ENCODE measurements at regions not wholly inside any gene's neighbourhood (a gene's known extent, or its start where the extent isn't known, plus 50 kb on each side); places are given as distances from the start of the nearest gene placed in this dataset.

DNA sequence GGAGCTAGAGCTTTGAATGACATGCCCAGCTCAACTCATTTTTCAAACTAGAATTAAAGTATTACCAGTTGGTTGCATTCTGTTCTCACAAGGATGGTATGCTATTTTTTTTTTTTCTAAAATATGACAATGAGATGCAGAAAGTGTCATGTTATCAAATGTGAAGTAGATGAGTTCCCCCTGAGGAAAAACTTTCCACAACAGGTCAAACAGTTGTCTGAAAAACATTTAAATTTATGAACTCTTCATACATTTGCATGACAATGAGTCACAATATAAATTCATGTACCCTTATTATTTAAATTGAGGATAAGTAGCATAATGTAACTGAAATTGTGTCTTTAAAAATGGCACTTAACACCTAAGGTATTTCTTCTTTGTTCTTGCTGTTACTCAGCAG is 1720.5 kb upstream of the NUDT12 start:
- DNase-seq: no peak
- H3K4me1 ChIP-seq (ENCODE audit: insufficient read depth, low read length): no peaks in the 10 kb centered on the region
- no peaks in the 10 kb centered on the region for H3K27me3 ChIP-seq (ENCODE audit: insufficient read depth, low read length, poor library complexity, severe bottlenecking)
- Mint-ChIP-seq H3K4me1 (no peaks in the 10 kb centered on the region), H3K9me3 (peaks cover 0 to 31% (median 4%) of the 10 kb centered on the region in 5 donors), H3K36me3 (no peaks in the 10 kb centered on the region), H3K27me3 (no peaks in the 10 kb centered on the region), H3K4me3 (no peak overlapping the region), H3K27ac (no peak overlapping the region)
- POLR2A ChIA-PET: no interaction called here
- H3K36me3 ChIP-seq (ENCODE audit: insufficient read depth, low read length): no peaks in the 10 kb centered on the region
- no peak overlapping the region for H3K4me3 ChIP-seq (ENCODE audit: low read length)
- CTCF ChIA-PET: no interaction called here
- H3K9me3 ChIP-seq (ENCODE audit: low read length): no peaks in the 10 kb centered on the region
- H3K27ac ChIP-seq (ENCODE audit: low read depth, low read length): no peak overlapping the region

DNA sequence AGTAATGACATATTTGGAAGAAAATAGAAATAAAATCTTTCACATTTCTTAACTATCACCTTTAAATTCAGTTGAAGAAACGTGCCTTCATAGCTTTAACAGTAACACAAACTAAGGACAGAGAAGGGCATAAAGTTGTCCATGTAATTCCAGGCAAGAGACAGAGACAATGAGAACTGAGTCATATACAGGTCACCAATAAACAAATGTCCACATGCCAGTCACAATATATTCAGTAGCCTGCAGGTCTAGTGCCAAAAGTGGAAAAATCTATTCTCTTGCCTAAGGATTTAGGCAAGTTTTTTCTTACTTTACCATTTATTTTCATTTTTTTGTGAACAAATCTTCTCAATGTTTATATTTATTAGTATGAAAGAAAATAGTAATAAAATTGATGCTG is 1711.5 kb upstream of the NUDT12 start:
- Mint-ChIP-seq H3K9me3 (peaks cover 3 to 26% (median 5%) of the 10 kb centered on the region in 5 donors), H3K27ac (no peak overlapping the region), H3K36me3 (no peaks in the 10 kb centered on the region), H3K4me1 (no peaks in the 10 kb centered on the region), H3K4me3 (no peak overlapping the region), H3K27me3 (no peaks in the 10 kb centered on the region)
- ChIA-PET POLR2A (no interaction called here), CTCF (no interaction called here)
- Histone ChIP-seq H3K27me3 (ENCODE audit: insufficient read depth, low read length, poor library complexity, severe bottlenecking) (no peaks in the 10 kb centered on the region), H3K27ac (ENCODE audit: low read depth, low read length) (no peak overlapping the region), H3K36me3 (ENCODE audit: insufficient read depth, low read length) (no peaks in the 10 kb centered on the region), H3K9me3 (ENCODE audit: low read length) (no peaks in the 10 kb centered on the region), H3K4me3 (ENCODE audit: low read length) (no peak overlapping the region), H3K4me1 (ENCODE audit: insufficient read depth, low read length) (no peaks in the 10 kb centered on the region)
- DNase-seq: no peak

DNA sequence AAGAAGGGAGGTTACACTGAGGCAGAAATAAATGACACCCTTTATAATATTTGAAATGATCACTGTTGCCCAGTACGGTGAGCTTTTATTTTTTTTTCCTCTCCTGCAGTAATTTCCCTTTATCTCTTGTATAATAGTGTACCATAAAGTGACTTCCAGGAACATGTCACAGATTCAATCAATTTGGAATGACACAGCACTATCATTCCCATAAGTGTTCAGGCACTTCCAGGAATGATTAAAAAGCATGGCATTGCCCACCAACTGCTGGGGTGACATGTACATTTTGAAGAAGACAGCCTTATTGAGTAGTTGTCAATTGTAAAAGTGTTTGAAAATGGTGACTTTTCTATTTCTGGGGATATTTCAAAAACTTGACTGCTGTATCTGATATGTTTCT is 1700.9 kb upstream of the NUDT12 start:
- Histone ChIP-seq H3K9me3 (ENCODE audit: low read length) (no peaks in the 10 kb centered on the region), H3K4me3 (ENCODE audit: low read length) (no peak overlapping the region), H3K27me3 (ENCODE audit: insufficient read depth, low read length, poor library complexity, severe bottlenecking) (no peaks in the 10 kb centered on the region), H3K27ac (ENCODE audit: low read depth, low read length) (no peak overlapping the region), H3K4me1 (ENCODE audit: insufficient read depth, low read length) (no peaks in the 10 kb centered on the region), H3K36me3 (ENCODE audit: insufficient read depth, low read length) (no peaks in the 10 kb centered on the region)
- no peaks in the 10 kb centered on the region for H3K4me1 Mint-ChIP-seq
- no peak overlapping the region for H3K4me3 Mint-ChIP-seq
- H3K27ac Mint-ChIP-seq: no peak overlapping the region
- ChIA-PET CTCF (no interaction called here), POLR2A (no interaction called here)
- peaks cover 0 to 1% of the 10 kb centered on the region in 2 donors for H3K27me3 Mint-ChIP-seq
- H3K36me3 Mint-ChIP-seq: no peaks in the 10 kb centered on the region
- no peak for DNase-seq
- peaks cover 3 to 31% (median 10%) of the 10 kb centered on the region in 5 donors for H3K9me3 Mint-ChIP-seq

DNA sequence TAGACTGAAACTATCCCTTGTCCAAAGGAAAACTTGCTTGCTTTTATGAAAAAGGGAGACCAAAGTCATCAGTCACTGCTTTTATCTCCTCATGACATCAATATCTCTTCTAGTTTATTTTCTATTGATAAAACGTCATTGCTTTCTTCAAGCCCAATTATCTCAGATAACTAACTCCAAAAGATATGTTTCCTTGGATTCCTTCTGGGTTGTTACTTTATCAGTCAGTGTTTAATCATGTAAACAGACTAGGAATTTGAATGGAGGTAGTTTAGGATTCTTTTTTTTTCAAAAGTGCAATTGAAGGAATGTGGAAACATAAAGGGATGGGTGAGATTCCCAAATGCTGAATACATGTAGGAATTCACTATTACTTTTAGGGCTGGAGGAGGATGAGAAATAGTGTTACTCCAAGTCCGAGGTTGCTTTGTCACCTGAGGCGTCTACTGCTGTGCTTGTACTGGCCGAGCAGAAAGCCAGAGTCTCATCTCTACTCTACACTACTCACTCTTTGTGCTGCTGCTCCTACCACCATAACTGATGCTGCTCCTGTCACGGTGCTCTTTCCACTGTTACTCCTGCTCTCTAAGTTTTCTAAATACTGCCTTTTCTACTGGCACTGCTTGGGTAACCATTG is 1697.1 kb upstream of the NUDT12 start:
- POLR2A ChIA-PET: no interaction called here
- no peak overlapping the region for H3K27ac Mint-ChIP-seq
- no peaks in the 10 kb centered on the region for H3K4me1 Mint-ChIP-seq
- H3K4me3 Mint-ChIP-seq: no peak overlapping the region
- H3K27me3 Mint-ChIP-seq: peaks cover 0 to 1% of the 10 kb centered on the region in 2 donors
- H3K9me3 Mint-ChIP-seq: peaks cover 4 to 35% (median 10%) of the 10 kb centered on the region in 5 donors
- Histone ChIP-seq H3K4me3 (ENCODE audit: low read length) (no peak overlapping the region), H3K9me3 (ENCODE audit: low read length) (peaks cover 6% of the 10 kb centered on the region), H3K27ac (ENCODE audit: low read depth, low read length) (no peak overlapping the region), H3K4me1 (ENCODE audit: insufficient read depth, low read length) (no peaks in the 10 kb centered on the region), H3K36me3 (ENCODE audit: insufficient read depth, low read length) (no peaks in the 10 kb centered on the region), H3K27me3 (ENCODE audit: insufficient read depth, low read length, poor library complexity, severe bottlenecking) (no peaks in the 10 kb centered on the region)
- H3K36me3 Mint-ChIP-seq: no peaks in the 10 kb centered on the region
- DNase-seq: no peak
- CTCF ChIA-PET: no interaction called here

DNA sequence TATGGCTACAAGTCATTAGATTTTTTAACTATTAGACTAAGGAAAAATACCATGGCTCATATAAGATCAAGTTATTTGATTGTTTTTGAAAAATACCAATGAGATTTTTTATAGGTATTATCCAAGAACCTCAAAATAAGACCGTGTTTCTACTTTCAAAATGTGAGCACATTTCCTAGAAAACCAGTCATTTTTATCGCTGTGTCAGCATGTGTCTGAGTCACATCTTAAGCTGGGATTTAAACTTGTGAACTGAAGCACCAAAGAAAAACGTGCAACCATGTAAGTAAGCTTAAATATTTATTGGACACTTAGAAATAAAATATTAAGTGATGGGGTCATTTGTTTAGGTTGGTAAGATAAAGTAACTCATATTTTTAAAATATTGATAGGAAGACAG is 1676.0 kb upstream of the NUDT12 start:
- Mint-ChIP-seq H3K4me1 (no peaks in the 10 kb centered on the region), H3K9me3 (peaks cover 1 to 43% (median 3%) of the 10 kb centered on the region in 5 donors), H3K27ac (no peak overlapping the region), H3K27me3 (no peaks in the 10 kb centered on the region), H3K36me3 (no peaks in the 10 kb centered on the region), H3K4me3 (no peak overlapping the region)
- Histone ChIP-seq H3K4me3 (ENCODE audit: low read length) (no peak overlapping the region), H3K4me1 (ENCODE audit: insufficient read depth, low read length) (no peaks in the 10 kb centered on the region), H3K9me3 (ENCODE audit: low read length) (no peaks in the 10 kb centered on the region), H3K27ac (ENCODE audit: low read depth, low read length) (no peak overlapping the region), H3K36me3 (ENCODE audit: insufficient read depth, low read length) (no peaks in the 10 kb centered on the region), H3K27me3 (ENCODE audit: insufficient read depth, low read length, poor library complexity, severe bottlenecking) (no peaks in the 10 kb centered on the region)
- ChIA-PET POLR2A (no interaction called here), CTCF (no interaction called here)
- DNase-seq: no peak

DNA sequence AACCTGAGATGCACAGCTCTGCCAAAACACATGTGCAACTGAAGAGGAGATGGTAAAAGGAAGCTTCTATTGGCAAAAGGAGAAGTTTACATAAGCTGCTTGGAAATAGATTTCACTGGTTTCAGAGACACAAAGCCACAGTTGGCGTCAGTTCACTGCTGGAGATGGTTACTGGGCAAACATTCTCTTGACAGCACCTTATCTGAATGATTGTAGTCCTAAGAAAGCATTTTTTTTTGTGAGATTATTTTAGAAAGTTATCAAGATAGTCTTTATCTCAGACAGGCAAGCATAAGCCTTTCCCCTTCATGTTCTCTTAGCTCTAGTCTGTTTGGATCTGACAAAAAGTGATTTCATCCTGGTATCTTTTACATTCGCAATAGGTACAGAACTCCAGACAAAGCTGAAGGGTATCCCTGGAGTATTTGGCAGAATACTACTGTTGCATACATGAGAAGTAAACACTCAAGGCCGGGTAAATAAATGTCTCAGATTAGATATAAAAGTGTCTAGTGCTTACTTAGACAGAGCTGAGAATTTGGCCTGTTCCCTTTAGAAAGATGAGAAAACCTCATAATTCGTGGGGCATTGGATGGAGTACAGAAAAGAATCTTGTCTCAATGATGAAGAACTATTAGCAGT is 1668.0 kb upstream of the NUDT12 start:
- Histone ChIP-seq H3K9me3 (ENCODE audit: low read length) (no peaks in the 10 kb centered on the region), H3K4me1 (ENCODE audit: insufficient read depth, low read length) (no peaks in the 10 kb centered on the region), H3K27me3 (ENCODE audit: insufficient read depth, low read length, poor library complexity, severe bottlenecking) (no peaks in the 10 kb centered on the region), H3K27ac (ENCODE audit: low read depth, low read length) (no peak overlapping the region), H3K36me3 (ENCODE audit: insufficient read depth, low read length) (no peaks in the 10 kb centered on the region), H3K4me3 (ENCODE audit: low read length) (no peak overlapping the region)
- Mint-ChIP-seq H3K36me3 (no peaks in the 10 kb centered on the region), H3K4me1 (no peaks in the 10 kb centered on the region), H3K27me3 (no peaks in the 10 kb centered on the region), H3K4me3 (no peak overlapping the region), H3K9me3 (peaks cover 0 to 31% (median 4%) of the 10 kb centered on the region in 5 donors), H3K27ac (no peak overlapping the region)
- ChIA-PET CTCF (no interaction called here), POLR2A (no interaction called here)
- no peak for DNase-seq

DNA sequence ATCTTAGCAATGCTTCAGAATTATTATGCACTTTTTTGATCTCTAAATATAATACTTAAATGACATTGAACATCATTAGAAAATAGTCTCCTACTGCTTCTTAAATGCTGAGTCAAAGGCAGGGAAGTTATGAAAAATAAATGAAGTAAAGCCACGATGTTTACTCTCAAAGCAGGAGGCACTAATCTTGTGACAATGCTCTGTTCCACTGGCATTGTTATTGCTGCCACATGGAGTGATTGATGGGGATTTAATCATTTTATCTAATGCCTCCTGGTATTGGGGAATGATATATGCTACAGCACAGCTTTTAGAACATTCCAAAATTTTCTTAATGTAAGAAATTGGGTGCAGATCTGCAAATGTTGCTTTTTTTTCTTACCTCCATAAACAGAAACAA is 1655.4 kb upstream of the NUDT12 start:
- no peaks in the 10 kb centered on the region for H3K27me3 ChIP-seq (ENCODE audit: insufficient read depth, low read length, poor library complexity, severe bottlenecking)
- no peaks in the 10 kb centered on the region for H3K4me1 Mint-ChIP-seq
- CTCF ChIA-PET: no interaction called here
- no peaks in the 10 kb centered on the region for H3K9me3 ChIP-seq (ENCODE audit: low read length)
- H3K27ac Mint-ChIP-seq: no peak overlapping the region
- H3K4me1 ChIP-seq (ENCODE audit: insufficient read depth, low read length): no peaks in the 10 kb centered on the region
- H3K9me3 Mint-ChIP-seq: peaks cover 2 to 32% (median 5%) of the 10 kb centered on the region in 5 donors
- H3K4me3 Mint-ChIP-seq: no peak overlapping the region
- no peak for DNase-seq
- H3K36me3 ChIP-seq (ENCODE audit: insufficient read depth, low read length): no peaks in the 10 kb centered on the region
- no peaks in the 10 kb centered on the region for H3K36me3 Mint-ChIP-seq
- H3K27ac ChIP-seq (ENCODE audit: low read depth, low read length): no peak overlapping the region
- H3K27me3 Mint-ChIP-seq: no peaks in the 10 kb centered on the region
- POLR2A ChIA-PET: no interaction called here
- H3K4me3 ChIP-seq (ENCODE audit: low read length): no peak overlapping the region

DNA sequence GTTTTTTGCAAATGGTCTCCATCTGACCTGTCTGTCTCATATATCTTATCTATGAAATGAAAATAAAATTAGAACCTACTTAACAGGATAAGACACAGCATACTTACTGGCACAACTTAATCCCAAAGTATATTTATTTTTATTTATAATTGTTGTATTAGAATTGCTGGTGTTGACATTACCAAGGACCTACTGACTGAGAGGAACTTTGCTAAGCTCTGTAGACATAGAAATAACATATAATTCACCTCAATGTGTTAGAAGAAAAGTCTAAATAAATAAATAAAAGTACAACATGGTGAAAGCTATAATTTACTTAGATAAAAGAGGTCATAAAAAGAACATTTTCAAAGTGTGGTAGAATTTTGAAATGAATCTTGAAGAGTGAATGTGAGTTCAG is 1650.5 kb upstream of the NUDT12 start:
- Histone ChIP-seq H3K36me3 (ENCODE audit: insufficient read depth, low read length) (no peaks in the 10 kb centered on the region), H3K4me3 (ENCODE audit: low read length) (no peak overlapping the region), H3K4me1 (ENCODE audit: insufficient read depth, low read length) (no peaks in the 10 kb centered on the region), H3K9me3 (ENCODE audit: low read length) (no peaks in the 10 kb centered on the region), H3K27ac (ENCODE audit: low read depth, low read length) (no peak overlapping the region), H3K27me3 (ENCODE audit: insufficient read depth, low read length, poor library complexity, severe bottlenecking) (no peaks in the 10 kb centered on the region)
- Mint-ChIP-seq H3K27ac (no peak overlapping the region), H3K4me3 (no peak overlapping the region), H3K36me3 (no peaks in the 10 kb centered on the region), H3K4me1 (no peaks in the 10 kb centered on the region), H3K9me3 (peaks cover 3 to 35% (median 5%) of the 10 kb centered on the region in 5 donors), H3K27me3 (no peaks in the 10 kb centered on the region)
- ChIA-PET POLR2A (no interaction called here), CTCF (no interaction called here)
- DNase-seq: no peak

Data from CD8-positive, alpha-beta memory T cell (primary cell).